ENCODE measurements at regions not wholly inside any gene's neighbourhood (a gene's known extent, or its start where the extent isn't known, plus 50 kb on each side); places are given as distances from the start of the nearest gene placed in this dataset.

GRCh38 chr14:101105045-101105444 is 201.5 kb upstream of the RTL1 start:
- no peaks in the 10 kb centered on the region for H3K36me3 ChIP-seq (ENCODE audit: insufficient read depth)
- H3K27me3 ChIP-seq (ENCODE audit: insufficient read depth, low read depth) = no peaks in the 10 kb centered on the region
- H2AFZ ChIP-seq (ENCODE audit: low read depth) = no peak overlapping the region
- TF ChIP-seq CTCF (conservative IDR thresholded peaks at IDR 0.05; ENCODE audit: low read depth, low read length) = no peak
- H3K79me2 ChIP-seq (ENCODE audit: insufficient read depth, low read depth) = no peaks in the 10 kb centered on the region
- H3K27ac ChIP-seq = no peak overlapping the region
- no peak overlapping the region for H3K9ac ChIP-seq
- no peak overlapping the region for H3K4me3 ChIP-seq (IDR thresholded peaks at IDR 0.05; ENCODE audit: insufficient read depth, low read depth, low read length)
- H4K20me1 ChIP-seq (ENCODE audit: insufficient read depth) = no peaks in the 10 kb centered on the region
- no peaks in the 10 kb centered on the region for H3K4me1 ChIP-seq (ENCODE audit: low read depth, poor library complexity, severe bottlenecking)
- H3K4me2 ChIP-seq = no peak overlapping the region

- H3K36me3 ChIP-seq (ENCODE audit: insufficient read depth) = no peaks in the 10 kb centered on the region
- H4K20me1 ChIP-seq (ENCODE audit: insufficient read depth) = no peaks in the 10 kb centered on the region
- no peak overlapping the region for H3K9ac ChIP-seq
- no peak overlapping the region for H2AFZ ChIP-seq (ENCODE audit: low read depth)
- no peak for TF ChIP-seq CTCF (conservative IDR thresholded peaks at IDR 0.05; ENCODE audit: low read depth, low read length)
- H3K27ac ChIP-seq = no peak overlapping the region
- H3K79me2 ChIP-seq (ENCODE audit: insufficient read depth, low read depth) = no peaks in the 10 kb centered on the region
- no peak overlapping the region for H3K4me2 ChIP-seq
- no peaks in the 10 kb centered on the region for H3K4me1 ChIP-seq (ENCODE audit: low read depth, poor library complexity, severe bottlenecking)
- no peaks in the 10 kb centered on the region for H3K27me3 ChIP-seq (ENCODE audit: insufficient read depth, low read depth)
- no peak overlapping the region for H3K4me3 ChIP-seq (IDR thresholded peaks at IDR 0.05; ENCODE audit: insufficient read depth, low read depth, low read length)
These were observed 205.2 kb upstream of the RTL1 start for GRCh38 chr14:101108579-101109346.

GRCh38 chr14:101109347-101109638 is 205.8 kb upstream of the RTL1 start:
- Histone ChIP-seq H3K27ac (no peak overlapping the region), H3K79me2 (ENCODE audit: insufficient read depth, low read depth) (no peaks in the 10 kb centered on the region), H3K36me3 (ENCODE audit: insufficient read depth) (no peaks in the 10 kb centered on the region), H4K20me1 (ENCODE audit: insufficient read depth) (no peaks in the 10 kb centered on the region), H3K9ac (no peak overlapping the region), H2AFZ (ENCODE audit: low read depth) (no peak overlapping the region), H3K4me3 (IDR thresholded peaks at IDR 0.05; ENCODE audit: insufficient read depth, low read depth, low read length) (no peak overlapping the region), H3K4me1 (ENCODE audit: low read depth, poor library complexity, severe bottlenecking) (no peaks in the 10 kb centered on the region), H3K4me2 (no peak overlapping the region), H3K27me3 (ENCODE audit: insufficient read depth, low read depth) (no peaks in the 10 kb centered on the region)
- no peak for TF ChIP-seq CTCF (conservative IDR thresholded peaks at IDR 0.05; ENCODE audit: low read depth, low read length)

- TF ChIP-seq CTCF (conservative IDR thresholded peaks at IDR 0.05; ENCODE audit: low read depth, low read length) = no peak
- Histone ChIP-seq H3K27me3 (ENCODE audit: insufficient read depth, low read depth) (peaks cover 3% of the 10 kb centered on the region; the same call in 1 of the 2 replicates), H3K4me1 (ENCODE audit: low read depth, poor library complexity, severe bottlenecking) (no peaks in the 10 kb centered on the region), H3K36me3 (ENCODE audit: insufficient read depth) (no peaks in the 10 kb centered on the region), H4K20me1 (ENCODE audit: insufficient read depth) (no peaks in the 10 kb centered on the region), H3K4me3 (IDR thresholded peaks at IDR 0.05; ENCODE audit: insufficient read depth, low read depth, low read length) (no peak overlapping the region), H2AFZ (ENCODE audit: low read depth) (no peak overlapping the region), H3K79me2 (ENCODE audit: insufficient read depth, low read depth) (no peaks in the 10 kb centered on the region), H3K27ac (no peak overlapping the region), H3K4me2 (no peak overlapping the region), H3K9ac (no peak overlapping the region)
These were observed 206.6 kb upstream of the RTL1 start for GRCh38 chr14:101109981-101110728.
